Medulla oblongata (tissue), 1 donor: ENCODE measurements at regions not wholly inside any gene's neighbourhood (a gene's known extent, or its start where the extent isn't known, plus 50 kb on each side); places are given as distances from the start of the nearest gene placed in this dataset.
"Not testable (repeated sequence)": the region's sequence is repeated elsewhere in the genome, so short reads cannot be mapped to it uniquely, and the experiment has no call there.

Experiments used
- DNase-seq: peaks from one replicate; pipeline ENCODE4 v3.0.0-alpha.2; 2015; ENCODE audit errors: extremely low spot score

DNA sequence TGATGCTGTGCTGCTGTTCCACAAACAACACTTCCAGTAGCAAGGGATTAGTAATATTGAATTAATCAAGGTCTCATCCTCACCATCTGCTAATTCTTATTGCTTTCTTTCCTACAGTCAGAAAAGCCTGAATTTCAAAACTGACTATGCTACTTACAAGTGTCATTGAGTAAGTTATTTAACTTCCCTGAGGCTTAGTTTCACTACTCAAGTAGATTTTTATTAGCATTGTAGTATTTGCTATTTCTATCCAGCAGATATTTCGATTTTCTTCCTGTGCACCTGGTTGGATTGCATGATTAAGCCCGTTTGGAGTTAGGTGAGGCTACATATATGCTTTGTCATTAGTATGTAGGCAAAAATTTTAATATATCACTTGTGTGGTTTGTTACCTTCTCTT, 591.5 kb downstream of the TRHDE start:
- DNase-seq, result no peak

DNA sequence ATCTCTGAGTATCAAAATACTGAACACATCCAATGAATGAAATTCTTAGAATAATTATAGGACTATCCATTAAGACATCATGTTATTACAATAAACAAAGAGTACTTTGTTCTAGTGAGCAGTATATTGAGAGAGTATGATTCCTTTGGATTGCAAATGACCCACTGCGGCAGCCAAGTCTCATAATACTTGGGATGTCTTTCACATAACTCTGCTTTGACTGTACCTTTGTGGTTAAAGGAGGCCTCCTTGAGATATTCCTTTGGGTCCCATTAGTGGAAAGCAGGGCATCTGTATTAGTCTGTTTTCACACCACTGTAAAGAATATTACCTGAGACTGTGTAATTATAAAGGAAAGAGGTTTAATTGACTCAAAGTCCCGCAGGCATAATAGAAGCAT, 593.8 kb downstream of the TRHDE start:
- DNase-seq, result no peak

DNA sequence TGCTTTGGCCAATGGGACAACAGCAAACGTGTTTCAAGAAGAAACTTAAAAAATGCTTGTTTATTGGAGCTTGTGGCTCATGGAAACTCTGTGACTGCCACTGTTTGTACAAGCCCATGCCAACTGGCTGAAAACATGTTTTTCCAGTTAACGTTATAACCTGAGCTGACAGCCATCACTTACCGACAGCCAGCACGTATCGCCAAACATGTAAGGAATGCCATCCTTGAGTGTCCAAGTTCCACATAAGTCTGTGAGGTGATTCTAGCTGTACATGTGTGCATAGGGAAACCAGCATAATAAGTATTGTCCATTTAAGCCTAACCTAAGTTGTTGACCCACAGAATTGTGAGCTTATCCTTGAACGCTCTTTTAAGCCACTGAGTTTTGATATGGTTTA, 596.9 kb downstream of the TRHDE start:
- no peak for DNase-seq

DNA sequence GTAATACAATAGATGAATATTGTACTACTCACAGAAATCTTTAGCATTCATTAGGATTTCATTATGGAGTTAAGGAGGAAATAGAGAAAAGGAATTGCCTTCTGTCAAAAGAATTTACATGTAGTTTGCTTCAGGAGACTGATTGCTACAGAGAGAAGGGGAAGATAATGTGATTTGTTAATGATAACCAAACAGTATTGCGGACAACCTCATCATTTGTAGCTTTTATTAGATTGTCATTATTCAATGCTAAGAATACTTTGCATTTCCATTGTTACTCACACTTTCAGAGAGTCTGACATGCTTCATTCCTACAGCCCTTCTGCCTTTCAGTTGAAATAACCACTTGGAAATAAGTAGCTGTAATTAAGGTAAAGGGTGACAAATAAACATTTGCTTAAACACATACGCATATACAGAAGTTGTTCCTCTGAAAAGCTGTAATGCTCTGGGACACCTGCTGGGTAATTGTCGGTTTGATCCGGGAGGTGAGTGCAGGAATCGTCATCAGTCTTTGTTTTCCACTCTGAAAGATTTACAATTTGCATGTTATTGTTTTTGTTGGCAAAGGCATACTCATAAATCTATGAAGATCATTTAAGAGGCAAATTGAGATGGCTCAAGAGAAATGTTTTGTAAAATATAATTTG, 600.2 kb downstream of the TRHDE start:
- DNase-seq, result no peak

DNA sequence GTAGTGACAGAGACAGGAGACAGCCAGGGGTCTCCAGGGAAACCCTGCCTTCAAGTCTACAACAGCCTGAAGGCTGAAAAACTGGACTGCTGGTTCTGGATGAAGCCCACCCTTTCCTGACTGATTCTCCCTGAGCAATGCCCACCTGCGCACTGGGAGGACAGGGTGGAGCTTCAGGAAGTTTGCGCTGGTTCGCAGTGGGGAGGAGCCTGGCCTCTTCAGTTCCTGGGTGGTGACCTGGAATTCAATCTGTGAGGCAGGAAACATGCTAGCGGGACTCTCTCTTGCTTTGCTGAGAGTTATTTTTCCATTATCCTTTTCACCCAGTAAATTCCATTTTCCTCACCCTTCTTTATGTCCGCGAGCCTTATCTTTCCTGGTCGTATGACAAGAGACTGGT, 600.8 kb downstream of the TRHDE start:
- DNase-seq, result no peak

GRCh38 chr12:72876092-72876491, 603.9 kb downstream of the TRHDE start:
- no peak for DNase-seq

DNA sequence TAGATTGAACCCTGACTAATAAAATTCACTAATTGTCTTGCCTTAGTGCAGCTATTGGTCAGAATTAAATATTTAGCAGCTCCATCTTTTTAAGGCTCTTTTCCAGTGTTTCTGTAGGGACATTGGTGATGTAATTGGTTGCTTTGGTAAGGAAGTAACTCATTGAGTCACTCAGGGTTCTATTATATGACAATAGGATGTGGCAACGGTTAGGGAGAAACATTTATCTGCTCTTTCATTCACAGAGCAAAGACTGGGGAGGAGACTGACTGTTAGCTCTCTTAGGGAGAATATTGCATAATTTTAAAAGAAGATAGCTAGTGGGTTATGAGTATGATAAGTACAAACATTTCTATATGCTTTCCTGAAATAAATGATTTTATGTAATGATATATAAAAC, 616.5 kb downstream of the TRHDE start:
- no peak for DNase-seq

GRCh38 chr12:72889791-72890190, 617.6 kb downstream of the TRHDE start:
- no peak for DNase-seq

DNA sequence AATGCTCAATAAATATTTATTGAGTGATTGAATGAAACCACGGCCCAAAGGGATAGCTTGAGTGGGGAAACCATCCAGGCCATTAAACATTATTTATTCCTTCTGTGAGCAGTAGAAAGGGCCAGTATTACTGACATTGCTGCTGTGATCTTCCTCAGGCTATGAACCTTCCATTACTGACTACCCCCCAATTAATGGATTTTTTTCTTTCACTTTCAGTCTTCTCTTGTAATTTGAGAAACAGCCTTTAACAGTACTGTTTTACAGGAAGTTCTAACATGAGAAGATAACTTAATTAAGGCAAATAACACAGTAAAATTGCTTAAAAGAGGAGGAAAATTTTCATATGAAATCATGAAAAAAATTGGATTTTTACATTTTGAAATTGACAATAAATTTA, 629.5 kb downstream of the TRHDE start:
- DNase-seq, result no peak

DNA sequence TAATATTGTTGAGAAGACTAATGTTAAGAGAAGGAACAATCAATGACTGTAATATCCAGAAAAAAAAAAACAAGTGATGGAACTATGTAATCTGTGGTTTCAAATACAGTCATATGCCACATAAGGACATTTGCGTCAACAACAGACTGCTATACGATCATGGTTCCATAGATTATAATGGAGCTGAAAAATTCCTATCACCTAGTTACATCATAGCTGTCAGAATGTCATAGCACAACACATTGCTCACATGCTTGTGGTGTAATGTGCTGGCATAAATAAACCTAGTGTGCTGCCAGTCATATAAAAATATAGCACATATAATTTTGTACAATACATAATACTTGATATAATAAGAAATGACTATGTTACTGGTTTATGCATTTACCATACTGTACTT, 653.5 kb downstream of the TRHDE start:
- no peak for DNase-seq

GRCh38 chr12:72931838-72932237, 659.7 kb downstream of the TRHDE start:
- not testable (repeated sequence) for DNase-seq

- DNase-seq, result no peak
Observed at GRCh38 chr12:72937486-72937885, 665.3 kb downstream of the TRHDE start.

- DNase-seq, result no peak
Observed at GRCh38 chr12:72957454-72957853, 685.3 kb downstream of the TRHDE start.

- no peak for DNase-seq
Observed at GRCh38 chr12:72966684-72967083, 694.5 kb downstream of the TRHDE start.

DNA sequence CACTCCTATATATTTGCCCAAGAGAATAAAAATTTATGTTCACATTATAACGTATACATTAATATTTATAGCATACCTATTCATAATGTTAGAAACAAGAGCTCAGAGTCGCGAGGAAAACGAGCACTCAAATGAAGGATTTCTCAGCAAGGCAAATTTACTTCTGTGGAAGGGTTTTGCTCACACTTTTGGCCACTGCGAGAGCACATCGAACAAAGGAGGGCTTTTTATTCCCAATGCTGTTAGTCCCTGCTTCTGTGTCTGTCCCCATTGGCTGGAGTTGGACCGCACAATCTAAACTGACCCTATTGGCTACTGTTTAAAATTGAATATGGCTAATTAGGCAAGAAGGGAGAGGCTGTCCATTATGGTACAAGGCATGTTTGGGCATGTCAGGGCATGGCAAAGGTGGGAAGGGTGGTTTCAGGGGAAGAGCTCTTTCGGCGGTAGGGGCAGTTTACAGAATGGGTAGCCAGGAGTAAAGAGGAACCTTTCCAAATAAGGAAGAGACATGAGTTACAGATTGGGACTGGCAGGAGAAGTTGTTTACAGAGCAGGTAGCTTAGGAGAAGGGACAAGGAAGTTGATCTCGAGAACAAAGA, 702.9 kb downstream of the TRHDE start:
- DNase-seq, result no peak

GRCh38 chr12:72978999-72979398, 706.8 kb downstream of the TRHDE start:
- DNase-seq, result no peak

DNA sequence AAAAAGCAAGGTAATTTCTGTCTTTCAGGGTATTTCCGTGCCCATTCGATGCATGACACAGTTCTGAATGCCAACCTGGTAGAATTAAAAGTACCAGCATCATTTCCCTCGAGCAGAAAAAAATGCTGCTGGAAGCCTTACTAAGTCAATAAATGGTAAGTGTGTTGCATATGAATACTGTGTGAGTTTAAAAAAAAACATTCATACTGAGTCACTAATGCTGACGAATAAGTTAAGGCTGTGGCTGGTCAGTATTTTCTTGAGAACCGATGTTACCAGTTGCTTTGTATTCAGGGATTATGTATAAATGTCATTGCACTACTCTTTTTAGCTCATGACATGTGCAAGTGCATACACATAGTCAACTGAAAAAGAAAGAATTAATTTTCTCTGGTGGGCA, 710.2 kb downstream of the TRHDE start:
- no peak for DNase-seq

DNA sequence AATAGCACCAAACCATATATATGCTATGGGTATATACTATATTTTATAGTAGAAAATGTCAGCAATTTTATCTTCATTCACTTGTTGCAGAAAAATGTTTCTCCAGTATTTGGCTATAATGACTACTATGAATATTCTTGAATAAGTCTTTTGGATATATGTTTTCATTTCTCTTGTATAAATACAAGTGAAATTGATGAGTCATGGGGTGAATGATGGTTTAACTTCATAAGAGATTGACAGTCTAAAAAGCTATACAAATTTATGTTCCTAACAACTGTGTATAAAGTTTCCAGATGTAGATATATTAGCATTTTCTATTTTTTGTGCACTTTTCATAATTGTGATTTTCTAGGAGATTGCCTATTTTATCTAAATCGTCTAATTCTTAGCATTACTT, 714.8 kb downstream of the TRHDE start:
- no peak for DNase-seq

- no peak for DNase-seq
Observed at GRCh38 chr12:72989458-72989947, 717.3 kb downstream of the TRHDE start.

DNA sequence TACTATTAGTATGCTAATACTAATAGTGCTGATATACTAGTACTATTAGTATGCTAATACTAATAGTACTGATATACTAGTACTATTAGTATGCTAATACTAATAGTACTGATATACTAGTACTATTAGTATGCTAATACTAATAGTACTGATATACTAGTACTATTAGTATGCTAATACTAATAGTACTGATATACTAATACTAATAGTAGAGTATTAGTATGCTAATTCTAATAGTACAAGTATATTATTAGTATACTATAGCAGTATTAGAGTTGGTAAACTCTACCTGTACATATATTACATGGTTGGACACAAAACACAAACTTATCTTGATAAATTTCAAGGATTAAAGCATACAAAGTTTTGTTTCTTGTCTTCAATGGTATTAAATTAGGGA, 722.9 kb downstream of the TRHDE start:
- not testable (repeated sequence) for DNase-seq

GRCh38 chr12:72995616-72996015, 723.4 kb downstream of the TRHDE start:
- DNase-seq, result no peak

DNA sequence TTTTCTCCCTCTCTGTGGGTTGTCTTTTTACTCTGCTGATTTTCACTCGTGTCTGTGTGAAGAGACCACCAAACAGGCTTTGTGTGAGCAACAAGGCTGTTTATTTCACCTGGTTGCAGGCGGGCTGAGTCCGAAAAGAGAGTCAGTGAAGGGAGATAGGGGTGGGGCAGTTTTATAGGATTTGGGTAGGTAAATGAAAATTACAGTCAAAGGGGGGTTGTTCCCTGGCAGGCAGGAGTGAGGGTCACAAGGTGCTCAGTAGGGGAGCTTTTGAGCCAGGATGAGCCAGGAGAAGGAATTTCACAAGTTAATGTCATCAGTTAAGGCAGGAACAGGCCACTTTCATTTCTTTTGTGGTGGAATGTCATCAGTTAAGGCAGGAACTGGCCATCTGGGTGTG, 729.6 kb downstream of the TRHDE start:
- DNase-seq, result not testable (repeated sequence)

DNA sequence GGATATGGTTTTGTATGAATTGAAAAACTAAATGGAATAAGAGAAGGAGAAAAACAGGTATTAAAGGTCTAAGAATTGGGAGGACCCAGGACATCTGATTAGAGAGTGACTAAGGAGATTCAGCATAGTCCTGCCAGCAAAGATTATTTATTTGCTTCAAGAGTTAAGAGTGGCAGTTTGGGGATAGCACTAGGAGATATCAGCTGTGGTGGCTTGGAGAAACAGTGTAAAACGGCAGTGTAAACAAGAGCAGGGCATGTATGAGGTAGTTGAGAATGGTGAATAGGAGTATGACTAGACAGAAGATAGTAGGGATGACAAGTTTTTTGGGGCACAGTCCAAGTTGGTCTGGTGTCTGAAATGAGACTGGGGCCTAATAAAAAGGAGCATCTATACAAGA, 730.3 kb downstream of the TRHDE start:
- not testable (repeated sequence) for DNase-seq
